Rectal smooth muscle tissue (tissue), 1 donor: ENCODE measurements at regions not wholly inside any gene's neighbourhood (a gene's known extent, or its start where the extent isn't known, plus 50 kb on each side); places are given as distances from the start of the nearest gene placed in this dataset.
"Not testable (repeated sequence)": the region's sequence is repeated elsewhere in the genome, so short reads cannot be mapped to it uniquely, and the experiment has no call there.

Source experiments
- H3K27ac ChIP-seq: one replicate; pipeline ENCODE4 v1.7.0; 2013; ENCODE audit warnings: low read depth, low read length, inconsistent platforms
- H3K27me3 ChIP-seq: one replicate; pipeline ENCODE4 v1.7.0; 2013; ENCODE audit warnings: low read length; ENCODE audit not compliant: control insufficient read depth, insufficient read depth
- H3K36me3 ChIP-seq: one replicate; pipeline ENCODE4 v1.7.0; 2013; ENCODE audit warnings: low read length; ENCODE audit not compliant: control insufficient read depth, insufficient read depth
- H3K4me1 ChIP-seq: one replicate; pipeline ENCODE4 v1.7.0; 2013; ENCODE audit warnings: low read length; ENCODE audit not compliant: control insufficient read depth, insufficient read depth
- H3K4me3 ChIP-seq: one replicate; pipeline ENCODE4 v1.7.0; 2013; ENCODE audit warnings: low read length
- H3K9ac ChIP-seq: one replicate; pipeline ENCODE4 v1.7.0; 2013; ENCODE audit warnings: low read length

DNA sequence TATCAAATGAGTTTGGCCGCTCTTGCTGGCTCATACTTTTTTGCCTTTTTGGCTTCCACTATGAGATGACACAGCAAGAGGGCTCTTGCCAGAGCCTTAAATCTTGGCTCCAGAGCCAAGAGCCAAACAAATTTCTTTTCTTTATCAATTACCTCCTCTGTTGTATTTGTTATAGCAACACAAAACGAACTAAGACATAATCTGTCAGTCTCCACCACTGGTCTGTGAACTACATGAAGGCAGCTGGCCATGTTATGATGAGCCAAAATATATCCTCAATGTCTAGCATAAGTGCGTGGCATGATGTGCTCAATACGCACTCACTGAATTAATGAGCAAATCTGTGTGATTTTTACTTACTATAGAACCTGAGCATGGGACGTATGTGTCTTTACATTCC is 220.0 kb upstream of the ZNF217 start:
- Histone ChIP-seq H3K4me1 (no peaks in the 10 kb centered on the region), H3K9ac (no peak overlapping the region), H3K27me3 (no peaks in the 10 kb centered on the region), H3K36me3 (no peaks in the 10 kb centered on the region), H3K4me3 (no peak overlapping the region), H3K27ac (no peak overlapping the region)

- Histone ChIP-seq H3K4me1 (no peaks in the 10 kb centered on the region), H3K27ac (no peak overlapping the region), H3K9ac (no peak overlapping the region), H3K36me3 (no peaks in the 10 kb centered on the region), H3K4me3 (no peak overlapping the region), H3K27me3 (no peaks in the 10 kb centered on the region)
Measured at GRCh38 chr20:53811577-53811976, 217.9 kb upstream of the ZNF217 start.

GRCh38 chr20:53810661-53811355 is 217.2 kb upstream of the ZNF217 start:
- H3K36me3 ChIP-seq: no peaks in the 10 kb centered on the region
- no peaks in the 10 kb centered on the region for H3K4me1 ChIP-seq
- no peak overlapping the region for H3K27ac ChIP-seq
- no peak overlapping the region for H3K9ac ChIP-seq
- H3K4me3 ChIP-seq: no peak overlapping the region
- H3K27me3 ChIP-seq: no peaks in the 10 kb centered on the region

- Histone ChIP-seq H3K27me3 (no peaks in the 10 kb centered on the region), H3K4me3 (no peak overlapping the region), H3K4me1 (no peaks in the 10 kb centered on the region), H3K9ac (no peak overlapping the region), H3K36me3 (no peaks in the 10 kb centered on the region), H3K27ac (no peak overlapping the region)
Measured at GRCh38 chr20:53809728-53810365, 216.2 kb upstream of the ZNF217 start.

GRCh38 chr20:53809217-53809616 is 215.6 kb upstream of the ZNF217 start:
- Histone ChIP-seq H3K27ac (no peak overlapping the region), H3K36me3 (no peaks in the 10 kb centered on the region), H3K4me3 (no peak overlapping the region), H3K9ac (no peak overlapping the region), H3K4me1 (no peaks in the 10 kb centered on the region), H3K27me3 (no peaks in the 10 kb centered on the region)

DNA sequence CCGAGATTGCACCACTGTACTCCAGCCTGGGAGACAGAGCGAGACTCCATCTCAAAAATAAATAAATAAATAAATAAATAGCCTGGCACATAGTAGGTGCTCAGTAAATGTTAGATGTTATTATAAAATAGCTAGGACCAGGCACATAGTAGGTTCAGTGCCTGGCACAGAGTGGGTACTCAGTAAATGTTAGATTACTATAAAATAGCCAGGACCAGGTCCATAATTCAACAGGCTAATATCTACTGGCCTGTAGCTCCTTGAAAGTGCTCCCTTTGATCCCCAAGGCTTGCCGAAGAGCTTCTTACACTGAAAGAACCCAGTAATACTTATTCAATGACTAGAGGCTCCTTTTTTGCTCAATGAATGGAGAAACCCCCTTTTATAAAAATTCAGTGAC is 215.1 kb upstream of the ZNF217 start:
- no peak overlapping the region for H3K9ac ChIP-seq
- H3K36me3 ChIP-seq: no peaks in the 10 kb centered on the region
- H3K4me1 ChIP-seq: no peaks in the 10 kb centered on the region
- H3K27ac ChIP-seq: no peak overlapping the region
- H3K27me3 ChIP-seq: no peaks in the 10 kb centered on the region
- H3K4me3 ChIP-seq: no peak overlapping the region

DNA sequence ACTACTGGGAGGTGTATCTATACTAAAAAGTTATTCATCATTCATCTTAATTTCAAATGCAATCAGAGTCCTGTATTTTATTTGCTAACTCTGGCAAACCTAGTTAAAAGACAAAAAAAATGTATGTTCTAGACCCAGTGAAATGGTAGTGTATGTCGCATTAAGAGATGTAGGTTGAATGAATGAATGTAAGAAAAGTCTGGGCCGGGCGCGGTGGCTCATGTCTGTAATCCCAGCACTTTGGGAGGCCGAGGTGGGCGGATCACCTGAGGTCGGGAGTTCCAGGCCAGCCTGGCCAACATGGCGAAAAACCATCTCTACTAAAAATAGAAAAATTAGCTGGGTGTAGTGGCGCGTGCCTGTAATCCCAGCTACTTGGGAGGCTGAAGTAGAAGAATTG is 214.7 kb upstream of the ZNF217 start:
- H3K4me1 ChIP-seq: not testable (repeated sequence)

GRCh38 chr20:53806683-53807401 is 213.2 kb upstream of the ZNF217 start:
- H3K4me3 ChIP-seq: no peak overlapping the region
- H3K4me1 ChIP-seq: no peaks in the 10 kb centered on the region
- no peaks in the 10 kb centered on the region for H3K27me3 ChIP-seq
- H3K27ac ChIP-seq: no peak overlapping the region
- H3K9ac ChIP-seq: no peak overlapping the region
- no peaks in the 10 kb centered on the region for H3K36me3 ChIP-seq

More for the DNA sequence above, 214.7 kb upstream of the ZNF217 start:
- not testable (repeated sequence) for H3K27ac ChIP-seq, H3K9ac ChIP-seq, H3K27me3 ChIP-seq, H3K4me3 ChIP-seq, H3K36me3 ChIP-seq

DNA sequence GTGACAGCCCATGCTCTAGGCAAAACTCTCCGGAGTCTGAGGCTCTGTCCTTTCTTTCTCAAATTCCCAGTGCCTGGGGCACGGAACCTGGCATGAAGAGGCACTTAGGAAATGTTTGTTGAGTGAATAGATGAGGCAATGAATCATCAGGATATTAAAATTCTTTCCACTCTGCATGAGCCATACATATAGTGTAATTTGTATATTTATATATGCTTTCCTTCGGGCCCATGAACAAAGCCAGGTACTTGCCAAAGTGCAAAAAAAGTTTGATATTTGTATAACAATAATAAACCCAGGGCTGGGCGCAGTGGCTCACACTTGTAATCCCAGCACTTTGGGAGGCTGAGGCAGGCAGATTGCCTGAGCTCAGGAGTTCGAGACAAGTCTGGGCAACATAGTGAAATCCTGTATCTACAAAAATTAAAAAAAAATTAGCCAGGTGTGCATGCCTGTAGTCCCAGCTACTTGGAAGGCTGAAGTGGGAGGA is 212.3 kb upstream of the ZNF217 start:
- Histone ChIP-seq H3K27ac (no peak overlapping the region), H3K4me1 (no peaks in the 10 kb centered on the region), H3K9ac (no peak overlapping the region), H3K27me3 (no peaks in the 10 kb centered on the region), H3K36me3 (no peaks in the 10 kb centered on the region), H3K4me3 (no peak overlapping the region)

GRCh38 chr20:53804920-53805894 is 211.6 kb upstream of the ZNF217 start:
- no peak overlapping the region for H3K27ac ChIP-seq
- H3K9ac ChIP-seq: no peak overlapping the region
- no peaks in the 10 kb centered on the region for H3K36me3 ChIP-seq
- H3K27me3 ChIP-seq: no peaks in the 10 kb centered on the region
- H3K4me1 ChIP-seq: no peaks in the 10 kb centered on the region
- H3K4me3 ChIP-seq: no peak overlapping the region

GRCh38 chr20:53804308-53804707 is 210.7 kb upstream of the ZNF217 start:
- H3K9ac ChIP-seq: not testable (repeated sequence)

More at GRCh38 chr20:53804308-53804707, 210.7 kb upstream of the ZNF217 start:
- H3K27me3 ChIP-seq, H3K4me3 ChIP-seq, H3K36me3 ChIP-seq, H3K27ac ChIP-seq, H3K4me1 ChIP-seq: not testable (repeated sequence)
